A172 (cell line): ENCODE measurements at regions not wholly inside any gene's neighbourhood (a gene's known extent, or its start where the extent isn't known, plus 50 kb on each side); places are given as distances from the start of the nearest gene placed in this dataset.

ENCODE experiments used
- DNase-seq: peaks from one replicate; pipeline ENCODE4 v3.0.0-alpha.2; 2015; ENCODE audit warnings: low spot score

DNA sequence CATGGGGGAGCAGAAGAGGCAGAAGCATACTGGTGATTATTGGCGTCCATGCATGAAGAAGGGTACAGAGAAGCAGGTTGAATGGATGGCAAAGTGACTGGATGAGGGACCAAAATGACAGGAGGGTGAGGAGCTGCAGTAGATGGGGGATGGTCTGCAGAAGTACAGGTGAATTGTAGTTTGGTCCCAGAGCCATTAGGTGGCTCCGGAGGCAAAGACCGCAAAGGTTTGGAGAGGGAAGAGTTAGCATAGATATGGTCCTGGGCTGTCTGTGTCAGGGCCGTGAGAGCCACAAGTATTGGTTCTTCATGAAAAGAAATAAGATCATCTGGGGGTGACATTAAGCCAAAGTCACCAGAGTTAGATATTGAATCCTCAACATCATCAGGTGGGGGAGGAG lies 59.0 kb upstream of the ZNF726 start:
- DNase-seq: no peak

DNA sequence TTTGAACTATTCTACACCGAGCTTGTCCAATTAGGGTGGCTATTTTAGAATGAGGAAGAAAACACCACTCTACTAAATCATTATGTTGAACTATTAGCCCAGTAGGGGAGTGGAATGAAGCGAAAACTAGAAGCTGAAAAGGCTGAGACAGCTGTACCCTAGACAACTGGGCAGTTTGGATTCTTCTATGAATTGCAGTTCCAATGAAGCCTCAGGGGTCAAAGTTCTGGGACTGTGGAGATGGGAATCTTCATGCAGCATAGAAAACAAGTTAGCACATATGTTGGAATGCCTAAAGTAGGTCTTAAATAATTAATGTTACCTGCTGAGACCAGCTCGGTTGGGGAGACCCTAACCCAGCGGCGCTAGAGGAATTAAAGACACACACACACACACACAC lies 62.7 kb upstream of the ZNF726 start:
- DNase-seq: no peak

DNA sequence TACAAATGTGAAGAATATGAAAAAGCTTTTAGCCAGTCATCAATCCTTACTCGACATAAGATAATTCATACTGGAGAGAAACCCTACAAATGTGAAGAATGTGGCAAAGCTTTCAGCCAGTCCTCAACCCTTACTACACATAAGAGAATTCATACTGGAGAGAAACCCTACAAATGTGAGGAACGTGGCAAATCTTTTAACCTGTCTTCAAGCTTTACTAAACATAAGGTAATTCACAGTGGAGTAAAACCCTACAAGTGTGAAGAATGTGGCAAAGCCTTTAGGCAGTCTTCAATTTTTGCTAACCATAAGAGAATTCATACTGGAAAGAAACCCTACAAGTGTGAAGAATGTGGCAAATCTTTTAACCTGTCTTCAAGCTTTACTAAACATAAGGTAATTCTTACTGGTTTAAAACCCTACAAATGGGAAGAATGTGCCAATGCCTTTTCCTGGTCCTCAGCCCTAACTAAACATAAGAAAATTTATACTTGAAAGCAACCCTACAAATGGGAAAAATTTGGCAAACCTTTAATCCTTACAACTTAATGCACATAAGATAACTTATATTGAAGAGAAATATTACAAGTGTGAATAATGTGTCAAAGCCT lies 74.1 kb upstream of the ZNF681 start:
- DNase-seq: no peak

DNA sequence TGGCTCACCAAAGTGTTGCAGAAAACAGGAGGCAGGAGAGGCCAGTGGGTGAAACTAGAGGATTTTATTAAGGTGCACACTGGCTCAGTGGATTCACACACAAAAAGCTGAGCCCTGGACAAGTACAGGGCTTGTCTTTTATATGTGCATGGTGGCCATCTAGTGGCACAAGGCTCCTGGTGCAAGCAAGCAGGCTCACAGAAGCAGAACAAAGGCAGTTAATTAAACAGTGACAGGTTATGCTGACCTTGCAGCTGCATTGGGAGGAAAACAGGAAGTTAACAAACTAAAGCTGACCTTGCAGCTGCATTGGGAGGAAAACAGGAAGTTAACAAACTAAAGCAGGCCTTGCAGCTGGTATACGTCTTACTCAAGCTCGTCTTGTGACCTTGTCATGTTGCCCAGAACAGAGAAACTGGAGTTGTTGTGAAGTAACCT lies 65.3 kb upstream of the ZNF681 start:
- peak; percentile 3 for DNase-seq

DNA sequence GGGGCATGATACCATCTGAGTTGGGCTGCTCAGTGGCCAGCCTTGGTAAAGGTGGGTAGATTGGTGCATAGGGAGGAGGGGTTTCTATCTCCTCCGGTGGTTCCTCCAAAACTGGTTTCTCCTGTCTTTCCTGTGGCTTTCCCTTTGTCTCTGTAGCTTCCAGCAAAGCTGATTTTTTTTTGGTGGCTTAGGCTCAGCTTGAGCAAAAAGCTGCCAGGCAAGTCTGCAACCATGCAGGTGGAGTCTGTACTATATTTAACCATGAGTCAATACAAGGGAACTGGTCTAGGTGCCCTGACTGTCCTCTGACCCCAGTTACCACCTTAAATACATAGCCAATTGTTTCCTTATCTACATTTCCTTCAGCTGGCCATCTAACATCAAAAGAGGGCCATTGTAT lies 64.0 kb upstream of the ZNF681 start:
- no peak for DNase-seq

DNA sequence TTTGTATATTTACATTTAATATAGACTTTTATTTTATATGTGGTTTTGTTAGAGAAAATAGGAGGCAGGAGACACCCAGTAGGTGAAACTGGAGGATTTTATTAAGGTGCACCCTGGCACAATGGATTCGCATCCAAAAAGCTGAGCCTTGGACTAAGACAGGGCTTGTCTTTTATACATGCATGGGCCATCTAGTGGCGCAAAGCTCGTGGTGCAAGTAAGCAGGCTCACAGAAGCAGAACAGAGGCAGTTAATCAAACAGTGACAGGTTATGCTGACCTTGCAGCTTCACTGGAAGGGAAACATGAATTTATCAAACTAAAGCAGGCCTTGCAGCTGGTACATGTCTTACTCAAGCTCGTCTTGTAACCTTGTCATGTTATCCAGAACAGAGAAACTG lies 58.8 kb upstream of the ZNF681 start:
- peak; percentile 17 for DNase-seq

DNA sequence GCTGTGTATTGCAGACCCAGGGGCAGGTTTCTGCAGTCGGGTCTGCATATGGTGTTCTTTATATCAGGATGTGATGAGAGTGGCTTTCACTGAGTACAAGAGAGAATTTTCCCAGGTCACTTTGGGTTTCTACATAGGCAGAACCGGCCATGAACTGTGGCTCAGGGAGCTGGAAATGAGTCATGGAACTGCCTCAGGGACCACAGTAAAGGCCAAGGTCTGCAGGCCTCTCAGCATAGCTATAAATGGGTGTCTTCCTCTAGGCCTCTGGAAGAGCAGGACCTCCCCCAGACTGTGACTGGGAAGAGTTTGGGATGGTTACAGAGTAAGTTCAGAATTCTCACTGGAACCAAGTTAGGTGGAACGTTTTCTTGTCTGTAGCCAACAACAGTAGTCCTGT lies 51.8 kb upstream of the ZNF681 start:
- no peak for DNase-seq
